Thymus (tissue), 11 donors: ENCODE measurements at regions not wholly inside any gene's neighbourhood (a gene's known extent, or its start where the extent isn't known, plus 50 kb on each side); places are given as distances from the start of the nearest gene placed in this dataset.

ENCODE experiments used
- DNase-seq, 9 donors: peaks; one replicate each; pipeline ENCODE4 v3.0.0-alpha.2; 2013; ENCODE audit warnings: low spot score in 9 of 9, low read depth in 6 of 9, missing footprints in 1 of 9
- H3K27ac ChIP-seq, 2 donors: one replicate each; pipeline ENCODE4 v1.5.1; 2013; ENCODE audit warnings: control low read depth in 1 of 2, low read depth in 1 of 2, low read length in 1 of 2, mild to moderate bottlenecking in 1 of 2, moderate library complexity in 1 of 2
- H3K27me3 ChIP-seq, 2 donors: one replicate each; pipeline ENCODE4 v1.5.1; 2013; ENCODE audit warnings: low read length in 1 of 2; ENCODE audit not compliant: control insufficient read depth in 2 of 2, insufficient read depth in 1 of 2
- H3K36me3 ChIP-seq, 2 donors: one replicate each; pipeline ENCODE4 v1.5.1; 2013; ENCODE audit warnings: low read length in 1 of 2, mild to moderate bottlenecking in 1 of 2, moderate library complexity in 1 of 2; ENCODE audit not compliant: control insufficient read depth in 2 of 2, insufficient read depth in 2 of 2
- H3K4me1 ChIP-seq, 2 donors: one replicate each; pipeline ENCODE4 v1.5.1; 2013; ENCODE audit warnings: low read length in 2 of 2; ENCODE audit not compliant: control insufficient read depth in 2 of 2, insufficient read depth in 2 of 2
- H3K4me3 ChIP-seq, 2 donors: one replicate each; pipeline ENCODE4 v1.5.1; 2013; ENCODE audit warnings: low read length in 2 of 2, control low read depth in 1 of 2, mild to moderate bottlenecking in 1 of 2
- H3K9me3 ChIP-seq, 2 donors: one replicate each; pipeline ENCODE4 v1.5.1; 2013; ENCODE audit warnings: low read length in 1 of 2, mild to moderate bottlenecking in 1 of 2; ENCODE audit not compliant: control insufficient read depth in 2 of 2, insufficient read depth in 1 of 2
- WGBS: extraction: QIAGEN DNeasy Blood & Tissue Kit; methylation state at CpG from one replicate; pipeline ENCODE4 v1.1.7; 2013; 5-methylcytosine and 5-hydroxymethylcytosine counted together
- donor health status: healthy.

DNA sequence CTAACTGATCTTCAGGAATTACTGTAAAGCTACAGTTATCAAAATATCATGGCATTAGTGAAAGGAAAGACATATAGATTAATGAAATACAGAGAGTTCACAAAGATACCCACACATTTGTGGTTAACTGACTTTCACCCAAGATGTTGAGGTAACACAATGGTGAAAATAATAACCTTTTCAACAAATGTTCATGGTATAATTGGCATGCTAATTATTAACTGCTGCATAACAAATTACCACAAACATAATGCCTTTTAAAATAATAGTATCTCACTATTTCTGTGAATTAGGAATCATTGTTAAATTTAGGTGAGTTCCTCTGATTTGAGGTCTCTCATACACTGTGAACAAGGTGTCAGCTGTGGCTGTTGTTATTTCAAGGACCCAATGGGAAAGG lies 1493.1 kb upstream of the ACVR2A start:
- H3K4me3 ChIP-seq: no peak overlapping the region
- no peaks in the 10 kb centered on the region for H3K4me1 ChIP-seq
- no peaks in the 10 kb centered on the region for H3K9me3 ChIP-seq
- H3K27me3 ChIP-seq: no peaks in the 10 kb centered on the region
- DNase-seq: no peak
- no peak overlapping the region for H3K27ac ChIP-seq
- no peaks in the 10 kb centered on the region for H3K36me3 ChIP-seq

DNA sequence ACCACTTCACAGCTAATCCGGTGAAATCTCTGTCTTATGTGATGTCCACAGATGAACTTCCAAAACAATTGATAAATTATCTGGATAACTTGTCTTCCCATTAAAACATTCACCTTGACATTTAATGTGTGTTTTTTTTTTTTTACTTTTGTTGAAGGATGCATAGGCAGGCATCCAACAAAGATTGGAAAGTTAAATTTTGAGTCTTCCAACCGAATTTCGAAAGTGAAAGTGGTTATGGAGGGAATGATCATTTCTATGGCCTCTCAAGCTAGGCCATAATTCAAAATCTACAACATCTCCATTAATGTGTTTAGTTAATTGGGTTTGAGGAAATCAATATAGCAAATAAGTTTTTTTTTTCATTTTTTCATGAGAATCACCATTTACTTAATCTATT lies 1495.5 kb upstream of the ACVR2A start:
- Histone ChIP-seq H3K4me1 (no peaks in the 10 kb centered on the region), H3K36me3 (no peaks in the 10 kb centered on the region), H3K4me3 (no peak overlapping the region), H3K27ac (no peak overlapping the region), H3K9me3 (no peaks in the 10 kb centered on the region), H3K27me3 (no peaks in the 10 kb centered on the region)
- WGBS: 87% methylated on average over 3 of the region's 3 CpGs
- DNase-seq: no peak

DNA sequence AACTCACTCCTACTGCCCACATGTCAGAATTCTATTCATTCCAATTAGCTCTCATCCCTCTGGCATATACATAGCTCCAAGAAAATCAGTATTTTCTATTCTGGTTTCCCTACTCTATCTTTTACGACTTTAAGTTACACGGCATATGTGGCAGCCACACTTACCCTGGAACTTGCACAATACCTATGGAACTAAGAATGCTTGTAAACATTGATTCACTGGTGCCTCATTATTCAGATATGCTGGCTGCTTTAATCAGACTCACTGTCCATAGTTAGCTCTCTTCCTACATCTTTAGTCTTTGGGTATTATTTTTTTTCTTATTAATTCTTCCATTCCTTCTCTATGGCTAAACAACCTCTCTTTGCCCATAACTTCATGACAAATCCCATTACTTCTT lies 1519.9 kb upstream of the ACVR2A start:
- no peak for DNase-seq
- Histone ChIP-seq H3K9me3 (no peaks in the 10 kb centered on the region), H3K27ac (no peak overlapping the region), H3K36me3 (no peaks in the 10 kb centered on the region), H3K27me3 (no peaks in the 10 kb centered on the region), H3K4me1 (no peaks in the 10 kb centered on the region), H3K4me3 (no peak overlapping the region)
- 97% methylated on average over 2 of the region's 2 CpGs for WGBS

DNA sequence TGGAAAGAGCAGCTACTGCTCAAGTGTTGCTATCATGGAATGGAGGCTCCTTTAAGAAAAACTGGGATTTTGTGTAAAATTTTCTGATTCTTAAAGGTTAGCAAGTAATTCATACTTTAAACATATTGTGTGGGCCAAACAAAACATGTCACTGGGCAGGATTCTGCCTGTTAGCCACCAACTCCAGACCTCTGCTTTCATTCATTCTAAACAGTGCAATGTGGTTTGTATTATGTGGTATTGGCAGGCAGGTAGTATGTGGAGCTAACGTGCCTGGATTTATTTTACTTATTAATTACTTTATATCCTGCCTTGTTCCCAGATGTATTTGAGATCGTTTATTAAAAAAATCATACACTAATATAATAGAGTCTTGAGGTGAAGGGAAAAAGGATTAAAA lies 1521.3 kb upstream of the ACVR2A start:
- no peaks in the 10 kb centered on the region for H3K27me3 ChIP-seq
- 82% methylated on average over 2 of the region's 2 CpGs for WGBS

DNA sequence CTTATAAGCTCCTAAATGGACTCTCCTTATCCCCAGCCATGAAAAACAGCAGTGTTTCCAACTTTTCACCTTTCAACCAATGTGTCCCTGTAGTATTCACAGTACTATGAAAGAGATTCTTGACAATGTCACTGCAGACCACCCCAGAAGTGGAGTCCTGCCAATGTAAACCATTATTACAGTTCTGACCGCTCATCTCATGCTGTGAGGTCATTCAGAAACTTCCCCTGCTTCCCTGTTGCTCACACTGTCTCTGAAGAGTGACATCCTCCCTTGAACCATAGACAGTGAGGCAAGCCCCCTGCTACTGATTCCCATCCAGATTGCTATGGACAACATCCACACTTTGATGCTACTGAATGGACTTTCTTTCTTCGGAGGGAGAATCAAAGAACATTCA lies 1523.7 kb upstream of the ACVR2A start:
- no peak for DNase-seq
- Histone ChIP-seq H3K4me1 (no peaks in the 10 kb centered on the region), H3K36me3 (no peaks in the 10 kb centered on the region), H3K9me3 (no peaks in the 10 kb centered on the region), H3K4me3 (no peak overlapping the region), H3K27me3 (no peaks in the 10 kb centered on the region), H3K27ac (no peak overlapping the region)
- 88% methylated on average over 2 of the region's 2 CpGs for WGBS

More for the DNA sequence above, 1521.3 kb upstream of the ACVR2A start:
- Histone ChIP-seq H3K4me3 (no peak overlapping the region), H3K4me1 (no peaks in the 10 kb centered on the region), H3K9me3 (no peaks in the 10 kb centered on the region), H3K27ac (no peak overlapping the region), H3K36me3 (no peaks in the 10 kb centered on the region)
- DNase-seq: no peak

DNA sequence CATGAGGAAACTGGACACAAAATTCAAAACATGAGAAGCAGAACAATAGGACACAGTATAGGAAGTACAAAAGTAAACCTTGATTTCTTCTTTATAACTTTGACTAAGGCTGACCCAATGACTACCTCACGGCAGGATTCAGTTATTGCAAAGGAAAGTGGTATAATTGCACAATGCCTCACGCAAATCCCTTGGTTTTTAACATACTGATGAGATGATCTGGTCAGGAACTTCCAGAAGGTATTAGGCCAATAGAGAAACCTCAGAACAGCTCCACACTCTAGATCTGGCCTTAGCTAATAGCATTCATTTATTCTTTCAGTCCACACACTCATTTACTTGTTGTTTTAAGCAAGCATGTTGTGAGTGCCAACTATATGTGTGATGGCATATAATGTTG lies 1526.9 kb upstream of the ACVR2A start:
- H3K4me1 ChIP-seq: no peaks in the 10 kb centered on the region
- 94% methylated on average over 2 of the region's 2 CpGs for WGBS
- H3K27ac ChIP-seq: no peak overlapping the region
- no peak overlapping the region for H3K4me3 ChIP-seq
- H3K36me3 ChIP-seq: no peaks in the 10 kb centered on the region
- H3K9me3 ChIP-seq: no peaks in the 10 kb centered on the region
- no peak for DNase-seq
- H3K27me3 ChIP-seq: no peaks in the 10 kb centered on the region

DNA sequence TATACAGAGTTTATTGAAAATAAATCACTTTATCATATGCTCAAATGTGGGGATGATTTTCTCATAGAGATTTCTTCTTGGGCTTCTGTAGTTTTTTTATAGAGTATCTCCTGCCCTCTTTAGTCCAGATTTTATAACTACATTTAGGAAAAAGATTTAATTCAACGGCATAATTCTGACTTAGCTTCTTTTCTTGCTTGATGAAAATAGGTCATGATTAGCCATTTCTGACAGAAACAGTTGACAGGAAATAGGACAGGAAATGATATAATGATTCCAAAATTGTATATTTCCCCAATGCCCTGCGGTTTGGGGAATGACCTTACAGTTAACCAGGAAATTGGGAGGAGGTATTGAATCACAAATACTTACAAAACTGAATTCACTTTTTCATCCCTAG lies 1531.9 kb upstream of the ACVR2A start:
- 2% methylated on average over 2 of the region's 2 CpGs for WGBS
- H3K27ac ChIP-seq: no peak overlapping the region
- H3K9me3 ChIP-seq: no peaks in the 10 kb centered on the region
- no peak overlapping the region for H3K4me3 ChIP-seq
- H3K27me3 ChIP-seq: no peaks in the 10 kb centered on the region
- no peaks in the 10 kb centered on the region for H3K4me1 ChIP-seq
- no peaks in the 10 kb centered on the region for H3K36me3 ChIP-seq
- no peak for DNase-seq

DNA sequence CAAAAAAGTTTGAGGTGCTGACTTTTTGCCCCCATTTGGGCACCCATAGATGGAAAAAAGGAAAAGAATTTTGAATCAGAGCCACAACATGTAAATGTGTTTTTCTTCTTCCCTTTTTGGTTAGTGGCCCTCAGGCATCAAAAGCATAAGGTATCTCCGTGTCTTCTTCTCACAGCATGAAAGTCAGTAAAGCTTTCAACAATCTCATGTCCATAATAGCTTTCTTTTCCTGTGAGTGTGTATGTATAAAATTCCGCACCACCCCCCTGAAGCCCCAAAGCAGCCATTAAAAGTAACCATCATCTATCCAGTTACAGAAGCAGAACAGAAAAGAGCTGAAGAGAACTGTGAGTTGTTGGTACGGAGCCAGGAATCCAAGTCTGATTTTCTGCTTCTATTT lies 1539.7 kb upstream of the ACVR2A start:
- no peaks in the 10 kb centered on the region for H3K9me3 ChIP-seq
- no peaks in the 10 kb centered on the region for H3K27me3 ChIP-seq
- H3K27ac ChIP-seq: no peak overlapping the region
- no peaks in the 10 kb centered on the region for H3K4me1 ChIP-seq
- no peaks in the 10 kb centered on the region for H3K36me3 ChIP-seq
- H3K4me3 ChIP-seq: no peak overlapping the region
- 89% methylated on average over 3 of the region's 3 CpGs for WGBS
- DNase-seq: no peak

DNA sequence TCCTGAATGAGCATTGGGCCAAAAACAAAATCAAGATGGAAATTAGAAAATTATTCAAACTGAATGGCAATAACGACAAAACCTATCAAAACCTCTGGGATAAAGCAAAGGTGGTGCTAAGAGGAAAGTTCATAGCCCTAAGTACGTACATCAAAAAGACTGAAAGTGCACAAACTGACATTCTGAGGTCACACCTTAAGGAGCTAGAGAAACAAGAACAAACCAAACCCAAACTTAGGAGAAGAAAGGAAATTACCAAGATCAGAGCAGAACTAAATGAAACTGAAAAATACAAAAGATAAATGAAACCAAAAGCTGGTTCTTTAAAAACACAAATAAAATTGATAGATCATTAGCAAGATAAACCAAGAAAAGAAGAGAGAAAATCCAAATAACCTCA lies 1543.5 kb upstream of the ACVR2A start:
- Histone ChIP-seq H3K27me3 (no peaks in the 10 kb centered on the region), H3K27ac (no peak overlapping the region), H3K4me3 (no peak overlapping the region), H3K36me3 (no peaks in the 10 kb centered on the region), H3K4me1 (no peaks in the 10 kb centered on the region), H3K9me3 (peaks cover 0 to 5% of the 10 kb centered on the region in 2 donors)
- no peak for DNase-seq
- 91% methylated on average over 2 of the region's 2 CpGs for WGBS

DNA sequence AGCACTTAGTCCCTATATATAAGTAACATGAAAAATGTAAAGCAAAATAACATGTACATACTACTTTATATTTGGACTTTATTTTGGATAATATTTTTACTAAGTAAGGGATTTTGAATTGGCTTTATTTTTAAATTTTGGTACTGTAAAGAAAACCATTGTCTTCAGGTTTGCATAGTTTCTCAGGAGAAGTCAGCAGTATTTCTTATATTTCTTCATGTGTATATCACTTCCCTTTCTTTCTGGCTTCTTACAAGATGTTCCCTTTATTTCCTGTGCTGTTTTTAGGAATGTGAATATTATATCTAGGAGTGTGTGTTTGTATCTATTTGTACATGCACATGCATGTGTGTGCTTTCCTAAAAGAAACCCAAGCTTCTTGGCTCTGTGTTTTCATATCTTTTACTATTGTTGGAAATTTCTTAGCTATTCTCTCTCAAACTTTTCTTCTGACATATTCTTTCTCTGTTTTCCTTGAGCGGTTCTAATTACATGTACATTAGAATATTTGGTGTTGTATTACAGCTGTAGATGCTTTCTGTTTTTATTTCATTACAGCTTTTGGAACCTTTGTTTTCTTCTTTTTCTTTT lies 1549.7 kb upstream of the ACVR2A start:
- WGBS: 96% methylated on average over 1 of the region's 1 CpG
- DNase-seq: no peak
- Histone ChIP-seq H3K9me3 (peaks cover 0 to 5% of the 10 kb centered on the region in 2 donors), H3K36me3 (no peaks in the 10 kb centered on the region), H3K27ac (no peak overlapping the region), H3K27me3 (no peaks in the 10 kb centered on the region), H3K4me3 (no peak overlapping the region), H3K4me1 (no peaks in the 10 kb centered on the region)
